Keratinocyte (primary cell): ENCODE measurements at regions not wholly inside any gene's neighbourhood (a gene's known extent, or its start where the extent isn't known, plus 50 kb on each side); places are given as distances from the start of the nearest gene placed in this dataset.

Source experiments
- DNase-seq: peaks from one replicate; pipeline ENCODE4 v3.0.0-alpha.2; 2011; ENCODE audit warnings: low read depth, missing footprints, low spot score
- FAIRE-seq: peaks from 2 replicates; lab custom pipeline; 2011; peaks lifted over from hg19 to GRCh38; lab: Jason Lieb, UNC
- H2AFZ ChIP-seq: 2 replicates; pipeline ENCODE4 v1.6.0; 2012; ENCODE audit warnings: low read length, control low read depth, inconsistent platforms; ENCODE audit not compliant: control insufficient read depth
- H3K27ac ChIP-seq: 2 replicates; pipeline ENCODE4 v1.5.1; 2011; ENCODE audit warnings: low read length; ENCODE audit not compliant: control insufficient read depth, insufficient read depth
- H3K27me3 ChIP-seq: 3 replicates; pipeline ENCODE4 v1.6.0; 2011; ENCODE audit warnings: low read length; ENCODE audit not compliant: control insufficient read depth, insufficient read depth; ENCODE audit errors: extremely low read depth
- H3K36me3 ChIP-seq, 2 experiments: 2 replicates in 1 of 2; 3 replicates in 1 of 2; pipeline ENCODE4 v1.5.1; 2011; ENCODE audit warnings: low read length in 2 of 2, mild to moderate bottlenecking in 1 of 2; ENCODE audit not compliant: control insufficient read depth in 2 of 2, insufficient read depth in 2 of 2; ENCODE audit errors: extremely low read depth in 1 of 2
- H3K4me1 ChIP-seq: 3 replicates; pipeline ENCODE4 v1.5.1; 2011; ENCODE audit warnings: low read length; ENCODE audit not compliant: control insufficient read depth, insufficient read depth; ENCODE audit errors: extremely low read depth
- H3K4me2 ChIP-seq: 3 replicates; pipeline ENCODE4 v1.6.0; 2011; ENCODE audit warnings: low read depth, low read length; ENCODE audit not compliant: control insufficient read depth, insufficient read depth; ENCODE audit errors: extremely low read depth
- H3K4me3 ChIP-seq, 3 experiments: fragments of 200-600 bp in 1 of 3; sonication (generic) in 1 of 3; 2 replicates in 2 of 3; 3 replicates in 1 of 3; pipeline ENCODE4 v1.5.1; 2011 to 2016; ENCODE audit warnings: low read length in 3 of 3, mild to moderate bottlenecking in 3 of 3, control low read depth in 2 of 3, inconsistent platforms in 1 of 3, low read depth in 1 of 3, mixed read lengths in 1 of 3, mixed run types in 1 of 3, moderate library complexity in 1 of 3; ENCODE audit not compliant: control insufficient read depth in 2 of 3, insufficient read depth in 2 of 3; ENCODE audit errors: extremely low read depth in 1 of 3
- H3K79me2 ChIP-seq: 2 replicates; pipeline ENCODE4 v1.6.0; 2012; ENCODE audit warnings: low read length; ENCODE audit not compliant: control insufficient read depth, insufficient read depth
- H3K9ac ChIP-seq: 3 replicates; pipeline ENCODE4 v1.6.0; 2011; ENCODE audit warnings: low read length; ENCODE audit not compliant: control insufficient read depth, insufficient read depth; ENCODE audit errors: extremely low read depth
- H3K9me1 ChIP-seq: 3 replicates; pipeline ENCODE4 v1.6.0; 2011; ENCODE audit warnings: low read length; ENCODE audit not compliant: control insufficient read depth, insufficient read depth; ENCODE audit errors: extremely low read depth
- H3K9me3 ChIP-seq: 2 replicates; pipeline ENCODE4 v1.5.1; 2012; ENCODE audit warnings: low read depth, low read length; ENCODE audit not compliant: control insufficient read depth
- H4K20me1 ChIP-seq: 3 replicates; pipeline ENCODE4 v1.6.0; 2011; ENCODE audit warnings: low read length; ENCODE audit not compliant: control insufficient read depth, insufficient read depth; ENCODE audit errors: extremely low read depth
- CTCF ChIP-seq, 3 experiments: IDR thresholded peaks in 1 of 3; conservative IDR thresholded peaks in 1 of 3; optimal IDR thresholded peaks in 1 of 3; 2 replicates in 2 of 3; 3 replicates in 1 of 3; pipeline versions ENCODE3 to v1.5.1; 2011; ENCODE audit warnings: low read length in 3 of 3, mild to moderate bottlenecking in 3 of 3, moderate library complexity in 2 of 3, control low read depth in 1 of 3, inconsistent platforms in 1 of 3; ENCODE audit not compliant: insufficient read depth in 2 of 3; ENCODE audit errors: extremely low read depth in 1 of 3
- EZH2 ChIP-seq: IDR thresholded peaks from one replicate; pipeline ENCODE4 v1.6.1; 2012; ENCODE audit warnings: inconsistent platforms, mild to moderate bottlenecking, low read length, moderate library complexity
- dilution Hi-C: fragments of 300-500 bp; cut with MboI; formaldehyde crosslinking; loops from one replicate; pipeline ENCODE4 v1.7.0; 2020; ENCODE audit warnings: low sequenced_read_pairs; ENCODE audit not compliant: extremely low pct_ligation_motif_present

- FAIRE-seq (no peak), DNase-seq (no peak)
- dilution Hi-C loops: no loop called here
- H3K4me2 ChIP-seq: no peak overlapping the region
- H3K27me3 ChIP-seq: no peaks in the 10 kb centered on the region
- H3K9me3 ChIP-seq: no peaks in the 10 kb centered on the region
- no peak overlapping the region for H2AFZ ChIP-seq
- H3K9ac ChIP-seq: no peak overlapping the region
- no peak overlapping the region for H3K4me3 ChIP-seq
- H3K9me1 ChIP-seq: no peaks in the 10 kb centered on the region
- no peaks in the 10 kb centered on the region for H3K36me3 ChIP-seq
- no peaks in the 10 kb centered on the region for H3K79me2 ChIP-seq
- no peaks in the 10 kb centered on the region for H4K20me1 ChIP-seq
- TF ChIP-seq EZH2 (no peak), CTCF (optimal IDR thresholded peaks at IDR 0.05 in 1 of 3, IDR thresholded peaks at IDR 0.05 in 1 of 3, conservative IDR thresholded peaks at IDR 0.05 in 1 of 3; ENCODE audit: extremely low read depth in 1 of 3, insufficient read depth in 2 of 3, low read length in 3 of 3) (no peak)
- H3K27ac ChIP-seq: no peak overlapping the region
- H3K4me1 ChIP-seq: no peaks in the 10 kb centered on the region
Measured at GRCh38 chr13:81745391-81745790, 1404.5 kb upstream of the SPRY2 start.

GRCh38 chr13:81738364-81738763 lies 1397.4 kb upstream of the SPRY2 start:
- Histone ChIP-seq H4K20me1 (no peaks in the 10 kb centered on the region), H3K36me3 (no peaks in the 10 kb centered on the region), H3K4me2 (no peak overlapping the region), H2AFZ (no peak overlapping the region), H3K4me1 (no peaks in the 10 kb centered on the region), H3K27me3 (no peaks in the 10 kb centered on the region), H3K9me1 (no peaks in the 10 kb centered on the region), H3K4me3 (no peak overlapping the region), H3K27ac (no peak overlapping the region), H3K9me3 (no peaks in the 10 kb centered on the region), H3K79me2 (no peaks in the 10 kb centered on the region), H3K9ac (no peak overlapping the region)
- dilution Hi-C loops: no loop called here
- FAIRE-seq (no peak), DNase-seq (no peak)
- TF ChIP-seq CTCF (optimal IDR thresholded peaks at IDR 0.05 in 1 of 3, IDR thresholded peaks at IDR 0.05 in 1 of 3, conservative IDR thresholded peaks at IDR 0.05 in 1 of 3; ENCODE audit: extremely low read depth in 1 of 3, insufficient read depth in 2 of 3, low read length in 3 of 3): no peak
- no peak for TF ChIP-seq EZH2
